NCI-H748 treated with DMSO at 0.1 percent for 48 hours (cell line): ENCODE measurements at regions not wholly inside any gene's neighbourhood (a gene's known extent, or its start where the extent isn't known, plus 50 kb on each side); places are given as distances from the start of the nearest gene placed in this dataset.
"Not testable (repeated sequence)": the region's sequence is repeated elsewhere in the genome, so short reads cannot be mapped to it uniquely, and the experiment has no call there.

ENCODE experiments used
- DNase-seq: peaks from one replicate; lab custom pipeline; 2025; lab: John Stamatoyannopoulos, UW

DNA sequence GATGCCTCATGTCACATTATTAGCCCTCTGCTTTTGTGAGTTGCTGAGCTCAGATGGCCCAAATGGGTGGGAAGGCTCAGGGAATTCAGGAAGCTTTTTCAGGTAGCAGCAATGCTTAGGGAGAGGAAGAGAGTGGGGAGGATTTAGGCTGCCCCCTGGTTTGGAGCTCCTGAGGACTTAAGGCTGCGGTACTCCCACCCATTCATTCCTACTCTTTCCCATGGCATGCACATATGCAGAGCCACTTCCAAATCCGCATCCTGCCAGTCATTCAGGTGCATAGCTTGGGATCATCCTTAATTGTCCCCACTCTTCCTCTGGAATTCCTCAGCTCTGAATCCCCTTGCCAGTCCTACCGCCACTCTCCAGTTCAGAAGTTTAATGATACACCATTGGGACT, 343.1 kb upstream of the FRG2C start:
- DNase-seq = no peak

DNA sequence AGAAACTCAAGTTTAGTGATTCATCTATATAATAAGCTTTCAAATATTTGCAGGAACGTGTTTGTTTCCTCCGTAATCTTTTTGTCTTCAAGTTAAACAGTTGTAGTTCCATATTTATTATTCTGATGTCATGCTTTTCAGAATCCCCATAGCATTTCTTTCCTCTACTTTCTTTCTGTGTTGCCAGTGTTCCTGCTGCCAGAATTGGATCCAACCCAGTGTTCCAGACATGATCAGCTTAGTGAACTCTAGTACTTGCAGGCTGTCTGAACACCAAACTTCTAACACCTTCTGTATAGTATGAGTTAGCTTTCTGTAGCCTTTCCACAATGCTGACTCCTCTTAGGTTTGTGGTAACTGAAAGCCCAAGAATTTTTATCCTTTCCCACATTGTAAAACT, 340.2 kb upstream of the FRG2C start:
- DNase-seq = not testable (repeated sequence)

DNA sequence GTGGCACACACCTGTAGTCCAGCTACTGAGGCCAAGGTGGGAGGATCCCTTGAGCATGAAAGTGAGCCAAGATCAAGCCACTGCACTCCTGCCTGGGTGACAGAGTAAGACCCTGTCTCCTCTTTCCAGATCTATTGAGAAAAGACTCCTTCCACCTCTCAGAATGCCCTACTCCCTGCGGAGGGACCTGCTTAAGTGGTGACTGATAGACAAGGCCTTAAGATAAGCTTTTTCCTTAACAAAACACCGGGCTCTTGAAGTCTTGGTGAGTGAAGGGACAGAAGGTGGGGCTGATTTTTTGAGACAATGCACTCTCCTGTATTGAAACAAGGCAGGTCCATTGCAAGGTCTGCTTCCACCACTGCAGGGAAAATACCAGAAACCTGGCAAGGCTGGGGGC, 338.4 kb upstream of the FRG2C start:
- no peak for DNase-seq

DNA sequence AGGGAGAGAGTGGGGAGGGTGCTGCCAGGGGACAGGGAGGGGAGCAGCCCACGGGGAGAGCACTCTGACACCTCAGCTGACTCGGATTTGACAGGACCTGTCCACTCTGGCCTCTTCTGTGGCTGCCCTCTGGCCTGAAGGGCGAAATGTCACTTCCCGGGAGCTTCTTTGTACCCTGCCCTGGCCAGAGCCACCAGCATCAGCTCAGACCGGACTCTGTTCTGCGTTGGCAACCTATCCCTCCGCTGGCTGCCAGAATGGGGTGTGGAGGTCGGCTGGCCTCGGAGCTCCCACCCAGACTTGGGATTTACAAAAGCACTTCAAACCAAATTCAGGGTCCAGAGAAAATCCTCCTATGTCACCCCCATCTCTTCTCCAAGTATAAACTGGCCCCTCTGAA, 336.7 kb upstream of the FRG2C start:
- no peak for DNase-seq

DNA sequence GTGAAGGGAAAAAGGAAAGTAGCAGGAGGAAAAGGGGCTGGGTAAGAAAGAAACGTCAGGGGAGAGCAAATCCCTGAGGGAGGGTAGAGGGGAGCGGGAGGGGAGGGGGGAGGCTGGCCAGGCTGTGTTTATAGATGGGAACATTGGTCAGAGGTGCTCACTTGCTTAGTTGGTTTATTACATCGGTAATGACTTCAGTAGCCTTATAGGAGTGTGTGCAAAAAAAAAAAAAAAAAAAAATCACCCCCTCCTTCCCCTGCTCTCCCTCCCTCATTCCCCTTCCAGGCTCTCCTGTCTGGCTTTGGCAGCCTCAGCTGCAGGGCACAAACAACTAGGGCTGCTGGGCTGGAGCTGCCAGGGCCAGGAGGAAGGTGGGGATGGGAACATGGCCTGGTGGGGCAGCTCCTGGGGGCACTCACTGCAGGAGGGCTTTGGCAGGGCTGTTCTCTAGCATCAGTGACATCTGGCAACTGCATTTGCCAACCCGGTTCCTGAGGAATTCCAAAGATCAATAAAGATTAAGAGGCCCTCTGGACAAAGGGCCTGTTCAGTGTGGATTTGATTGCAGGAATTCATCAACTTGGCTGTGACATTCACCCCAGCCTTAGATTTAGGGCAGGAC, 334.5 kb upstream of the FRG2C start:
- no peak for DNase-seq

DNA sequence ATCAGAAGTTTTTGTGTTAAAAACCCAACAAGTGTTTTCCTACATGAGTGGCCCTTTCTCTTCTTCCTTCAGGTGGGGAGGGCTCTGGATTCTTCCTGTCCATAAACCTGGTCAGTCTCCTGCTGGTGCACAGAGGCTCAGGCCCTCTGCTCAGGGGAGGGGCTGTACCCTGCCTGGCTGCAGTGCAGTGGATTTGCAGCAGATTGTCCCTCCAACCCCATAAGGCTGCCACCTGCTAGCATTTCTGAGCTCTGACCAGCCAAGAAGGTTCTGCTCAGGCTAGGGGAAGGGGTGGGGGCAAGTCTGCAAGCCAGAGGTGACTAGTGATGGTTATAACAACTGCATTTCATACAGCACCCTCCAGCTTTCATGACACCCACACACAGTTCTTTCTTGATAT, 333.7 kb upstream of the FRG2C start:
- DNase-seq = not testable (repeated sequence)

DNA sequence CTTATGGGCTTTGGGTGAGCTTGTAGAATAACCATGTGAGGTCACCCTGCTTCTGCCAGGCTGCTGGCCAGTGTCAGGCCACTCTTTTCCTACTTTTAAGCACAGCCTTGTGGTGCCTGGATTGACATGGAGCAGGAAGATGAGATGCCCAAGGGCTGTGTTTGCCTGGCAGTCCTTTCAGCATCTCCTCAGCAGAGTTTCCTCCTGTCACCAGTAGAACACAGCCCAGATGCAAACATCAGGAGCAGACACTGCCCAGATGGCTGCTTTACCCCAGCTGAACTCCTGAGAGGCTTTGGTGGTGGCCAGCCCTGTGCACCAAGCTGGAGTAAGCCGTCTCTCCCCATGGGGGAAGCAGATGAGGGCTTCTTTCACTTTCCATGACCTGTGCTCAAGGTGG, 332.0 kb upstream of the FRG2C start:
- not testable (repeated sequence) for DNase-seq

DNA sequence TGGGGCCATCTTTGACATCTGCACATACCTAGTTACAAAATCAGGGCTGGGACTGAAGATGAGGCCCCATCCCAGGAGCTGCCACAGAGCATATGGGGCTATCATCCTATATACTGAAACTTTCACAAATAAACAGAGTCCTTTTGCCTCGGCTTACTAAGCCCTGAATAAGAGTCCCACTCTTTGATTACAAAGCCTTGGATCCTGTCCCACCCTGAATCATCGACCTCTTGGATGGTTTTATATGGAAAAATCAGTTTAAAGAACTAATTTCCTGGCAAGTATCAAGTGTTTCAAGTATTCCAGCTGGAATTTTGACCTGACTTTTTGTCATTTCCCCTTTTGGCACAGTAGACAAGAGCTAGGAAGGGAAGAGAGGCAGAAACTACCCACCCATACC, 331.3 kb upstream of the FRG2C start:
- DNase-seq = no peak

DNA sequence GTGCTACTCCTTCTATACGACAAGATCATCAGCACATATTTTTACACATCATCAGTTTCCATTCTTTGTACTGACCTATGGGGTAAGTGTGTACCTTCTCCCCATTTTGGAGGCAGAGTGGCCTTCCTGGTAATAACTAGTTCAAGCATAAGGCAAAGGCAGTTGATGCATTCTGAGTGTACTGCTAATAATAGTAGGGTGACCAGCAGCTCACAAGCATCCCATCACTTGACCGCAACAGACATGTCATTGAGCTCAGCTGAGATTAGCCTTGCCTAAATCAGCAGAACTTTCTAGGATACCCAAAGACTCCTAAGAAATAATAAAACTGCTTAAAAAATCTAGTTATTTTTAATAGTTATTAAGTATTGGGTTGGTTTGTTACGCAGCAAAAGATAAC, 329.8 kb upstream of the FRG2C start:
- no peak for DNase-seq

DNA sequence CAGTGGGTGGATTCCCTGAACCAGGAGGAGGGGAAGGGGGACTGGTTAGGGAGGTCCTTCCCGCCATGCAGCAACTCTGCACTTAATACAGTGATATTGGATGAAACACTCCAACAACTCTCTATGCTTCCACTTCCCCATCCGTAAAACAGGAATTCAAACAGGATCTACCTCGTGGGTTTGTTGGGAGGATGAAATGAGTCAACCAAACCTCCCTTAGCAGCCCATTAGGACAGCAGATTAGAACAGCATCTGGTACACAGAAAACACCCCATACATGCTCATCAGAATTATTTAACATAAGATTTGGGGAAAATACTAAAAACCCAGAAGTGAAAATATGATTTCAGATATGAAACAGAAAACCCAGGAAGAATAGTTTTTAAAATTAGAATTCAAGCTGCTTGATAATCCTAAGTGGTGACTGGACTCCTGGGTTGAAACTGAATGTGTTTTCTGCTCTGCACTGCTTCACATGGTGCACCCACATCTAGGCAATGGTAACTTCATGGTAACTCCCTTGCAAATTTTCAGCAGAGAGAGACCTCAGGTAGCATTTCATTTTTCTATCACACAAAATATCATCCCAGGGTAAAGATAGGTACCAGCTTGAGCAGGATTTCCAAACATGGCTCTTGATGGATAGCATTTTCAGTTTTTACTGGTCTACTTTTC, 326.8 kb upstream of the FRG2C start:
- no peak for DNase-seq

DNA sequence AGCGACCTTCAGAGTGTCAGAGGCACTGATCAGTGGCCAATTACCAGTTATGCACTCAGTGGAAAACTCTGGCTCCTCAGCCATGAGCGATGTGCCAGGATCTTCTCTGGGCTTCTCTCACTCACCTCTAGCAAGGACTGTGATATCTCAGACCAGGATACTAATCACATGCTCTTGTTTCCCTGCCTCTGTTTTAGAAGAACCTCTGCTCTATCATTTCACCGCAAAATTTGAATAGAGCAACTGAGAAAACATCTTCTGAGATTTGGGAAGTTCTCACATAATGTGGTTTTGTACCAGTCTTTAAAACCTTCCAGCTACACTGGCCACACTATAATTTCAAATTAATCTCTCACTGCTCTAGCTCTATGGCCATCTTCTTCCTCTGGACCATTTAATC, 325.8 kb upstream of the FRG2C start:
- no peak for DNase-seq

DNA sequence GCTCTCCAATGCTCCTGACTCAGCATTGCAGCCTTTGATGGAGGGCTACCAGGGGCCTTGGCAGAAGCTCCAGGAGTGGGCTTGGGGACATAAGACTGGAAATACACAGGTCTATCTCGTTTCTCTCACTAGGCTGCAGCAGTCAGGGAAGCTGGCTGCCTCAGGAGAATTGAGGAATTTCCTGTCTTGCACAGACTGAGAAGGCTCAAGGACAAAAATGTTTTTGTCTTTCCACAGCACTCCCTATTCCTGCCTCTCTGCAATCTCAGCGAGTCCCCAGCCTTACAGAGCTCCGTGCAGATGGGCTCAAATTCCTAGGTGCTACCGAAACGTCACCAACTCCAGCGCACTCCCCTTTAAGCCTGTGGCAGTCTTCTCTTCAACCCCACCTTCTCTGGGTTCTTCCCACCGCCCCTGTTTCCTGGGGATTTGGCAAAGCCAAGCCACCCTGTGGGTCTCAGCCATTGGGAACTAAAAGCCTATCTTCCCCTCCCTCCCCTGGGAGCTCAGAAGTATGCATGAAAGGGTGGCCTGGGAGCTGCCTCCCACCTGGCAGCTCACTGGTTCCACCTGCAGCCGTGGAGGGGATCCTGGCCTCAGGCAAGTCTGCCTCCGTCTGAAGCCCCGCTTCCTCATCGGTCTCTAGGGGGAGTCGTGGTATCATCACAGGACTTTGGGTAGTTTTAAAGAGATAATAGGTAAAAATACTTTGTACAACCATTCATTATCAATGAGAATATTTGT, 322.6 kb upstream of the FRG2C start:
- DNase-seq = no peak

DNA sequence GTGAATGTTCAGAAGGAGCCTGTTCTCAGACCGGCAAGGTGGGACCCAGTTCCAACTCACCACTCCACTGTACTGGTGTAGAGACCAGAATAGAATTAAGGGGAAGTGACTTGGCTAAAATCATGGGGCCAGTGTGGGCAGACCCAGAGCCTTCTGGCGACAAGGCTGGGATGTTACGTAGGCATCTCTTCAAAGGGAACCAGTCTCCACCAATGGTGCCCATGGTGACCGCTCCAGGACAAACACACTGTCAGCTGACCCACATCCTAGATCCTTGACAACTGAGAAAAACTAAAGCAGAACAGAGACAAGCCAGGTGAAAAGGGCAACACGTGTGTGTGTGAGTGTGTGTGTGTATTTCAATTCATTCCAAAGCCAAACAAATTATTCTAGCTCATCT, 321.7 kb upstream of the FRG2C start:
- no peak for DNase-seq

DNA sequence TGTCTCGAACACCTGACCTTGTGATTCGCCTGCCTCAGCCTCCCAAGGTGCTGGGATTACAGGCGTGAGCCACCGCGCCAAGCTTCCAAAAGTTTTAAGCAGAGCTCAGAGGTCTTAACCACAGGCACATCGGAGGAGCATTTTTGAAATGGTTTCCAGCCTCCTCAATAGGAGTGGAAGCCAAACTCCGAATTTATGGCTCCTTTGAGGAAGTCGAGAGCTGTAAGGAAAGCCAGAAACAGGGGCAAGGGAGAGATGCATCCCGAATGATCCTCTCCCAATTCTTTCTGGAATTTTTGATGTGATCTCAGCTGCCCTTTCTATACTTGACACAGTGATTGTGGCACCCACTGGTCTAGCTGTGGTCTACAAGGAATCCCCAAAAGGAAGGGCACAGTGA, 313.6 kb upstream of the FRG2C start:
- DNase-seq = not testable (repeated sequence)

DNA sequence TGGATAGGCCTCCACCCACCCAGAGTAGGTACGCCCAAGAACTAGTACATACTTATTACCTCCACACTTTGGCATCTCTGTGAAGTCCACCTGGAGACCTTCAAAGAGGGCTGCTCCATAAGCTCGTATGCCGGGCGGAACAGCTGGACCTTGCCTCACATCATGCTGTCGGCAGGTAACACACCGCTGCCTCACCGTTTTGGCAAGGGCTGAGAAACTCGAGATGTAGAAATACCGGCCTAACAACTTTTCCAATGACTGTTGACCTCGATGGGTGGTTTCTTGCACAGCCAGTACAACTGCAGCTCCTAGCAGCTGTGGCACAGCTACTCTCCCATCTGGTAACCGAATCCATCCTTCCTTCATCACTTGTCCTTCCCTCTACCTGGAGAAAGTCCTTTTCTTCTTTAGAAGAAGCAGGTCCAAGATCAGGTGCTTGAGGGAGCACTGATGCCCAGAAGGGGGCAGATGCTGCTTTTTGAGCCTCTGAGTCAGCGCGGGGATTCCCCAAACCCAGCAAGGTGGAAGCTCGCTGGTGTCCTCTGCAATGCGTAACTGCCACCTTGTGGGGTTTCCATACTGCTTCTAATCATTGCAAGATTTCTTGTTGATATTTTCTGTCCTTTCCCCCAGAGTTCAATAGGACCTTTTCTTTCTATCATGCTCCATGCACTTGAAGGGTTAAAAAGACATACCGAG, 301.9 kb upstream of the FRG2C start:
- peak; percentile 34 for DNase-seq

DNA sequence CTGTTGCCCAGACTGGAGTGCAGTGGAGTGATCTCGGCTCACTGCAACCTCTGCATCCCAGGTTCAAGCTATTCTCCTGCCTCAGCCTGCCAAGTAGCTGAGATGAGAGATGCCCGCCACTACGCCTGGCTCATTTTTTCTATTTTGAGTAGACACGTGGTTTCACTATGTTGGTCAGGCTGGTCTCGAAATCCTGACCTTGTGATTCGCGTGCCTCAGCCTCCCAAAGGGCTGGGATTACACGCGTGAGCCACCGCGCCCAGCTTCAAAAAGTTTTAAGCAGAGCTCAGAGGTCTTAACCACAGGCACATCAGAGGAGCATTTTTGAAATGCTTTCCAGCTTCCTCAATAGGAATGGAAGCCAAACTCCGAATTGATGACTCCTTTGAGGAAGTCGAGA, 291.2 kb upstream of the FRG2C start:
- not testable (repeated sequence) for DNase-seq

DNA sequence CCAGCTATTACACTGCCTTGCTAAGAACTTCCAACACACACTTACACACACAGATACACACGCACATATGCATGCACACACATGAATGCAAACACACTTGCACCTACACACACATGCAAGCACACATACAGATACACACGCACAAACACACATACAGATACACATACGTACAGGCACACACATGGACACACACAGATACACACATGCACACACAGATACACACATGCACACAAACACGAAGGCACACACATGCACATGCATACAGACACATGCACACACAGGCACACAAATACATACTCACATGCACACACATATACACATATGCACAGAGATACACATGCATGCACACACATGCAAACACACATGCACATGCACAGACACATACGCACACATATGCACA, 284.3 kb upstream of the FRG2C start:
- DNase-seq = not testable (repeated sequence)

DNA sequence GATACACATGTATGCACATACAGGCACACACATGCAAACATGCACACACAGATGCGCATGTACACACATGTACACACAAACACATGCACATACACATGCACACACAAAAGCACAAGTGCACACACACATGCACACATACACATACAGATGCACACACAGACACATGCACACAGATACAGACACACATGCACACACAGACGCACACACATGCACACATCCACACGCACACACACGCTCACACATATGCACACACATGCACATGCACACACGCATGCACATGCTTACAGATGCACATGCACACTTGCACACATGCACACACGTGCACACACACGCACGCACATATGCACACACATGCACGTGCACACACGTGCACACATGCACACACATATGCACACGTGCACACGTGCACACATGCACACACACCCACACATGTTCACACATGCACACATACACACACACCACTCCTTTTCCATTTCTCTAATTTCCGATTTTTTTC, 283.8 kb upstream of the FRG2C start:
- DNase-seq = no peak

DNA sequence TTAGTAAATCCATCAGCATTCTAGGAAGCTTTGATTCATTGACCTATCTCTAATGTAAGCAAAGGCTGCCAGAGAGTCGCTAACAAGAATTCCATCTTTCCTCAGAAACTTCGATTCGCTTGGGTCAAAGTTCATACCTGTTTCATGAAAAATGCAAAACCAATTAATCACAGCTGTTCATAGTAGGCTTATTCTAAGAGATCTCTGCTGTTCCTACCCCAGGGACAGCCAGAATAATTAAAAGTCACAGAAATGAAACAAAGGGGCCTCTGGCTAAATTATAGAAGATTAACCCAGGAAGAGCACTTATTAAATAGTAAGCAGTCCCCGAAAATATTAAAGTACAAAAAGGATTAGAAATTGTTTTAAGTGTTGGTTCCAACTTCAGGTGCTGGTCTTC, 280.1 kb upstream of the FRG2C start:
- not testable (repeated sequence) for DNase-seq

DNA sequence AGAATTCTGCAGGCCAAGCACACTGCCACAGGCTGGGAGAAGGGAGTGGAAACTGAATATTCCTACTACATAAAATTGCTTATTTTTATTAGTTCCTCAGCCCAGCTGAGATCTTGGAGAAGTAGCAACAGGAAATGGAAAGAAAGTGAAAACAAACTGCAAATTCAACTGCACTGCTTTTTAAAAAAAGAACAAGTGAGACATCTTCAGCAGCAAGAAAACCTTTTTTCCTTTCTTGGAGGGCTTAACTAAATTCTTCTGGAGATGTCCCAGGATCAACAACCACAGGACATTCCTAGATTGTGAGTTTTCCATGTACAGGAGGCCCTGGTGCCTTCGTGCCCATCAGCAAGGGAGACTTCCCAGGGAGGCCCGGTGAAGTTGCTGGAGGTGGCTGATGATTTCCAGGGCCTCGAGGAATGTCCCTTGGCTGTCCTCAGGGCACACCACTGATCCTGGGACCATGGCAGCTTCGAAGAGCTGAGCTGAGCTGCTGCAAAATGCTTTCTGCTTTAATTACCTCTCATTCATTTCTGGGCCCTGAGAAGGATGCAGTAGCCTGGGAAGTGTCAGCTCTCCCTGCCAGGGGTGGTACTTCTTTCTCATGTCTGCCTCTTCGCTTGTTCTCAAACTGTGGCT, 275.5 kb upstream of the FRG2C start:
- not testable (repeated sequence) for DNase-seq

DNA sequence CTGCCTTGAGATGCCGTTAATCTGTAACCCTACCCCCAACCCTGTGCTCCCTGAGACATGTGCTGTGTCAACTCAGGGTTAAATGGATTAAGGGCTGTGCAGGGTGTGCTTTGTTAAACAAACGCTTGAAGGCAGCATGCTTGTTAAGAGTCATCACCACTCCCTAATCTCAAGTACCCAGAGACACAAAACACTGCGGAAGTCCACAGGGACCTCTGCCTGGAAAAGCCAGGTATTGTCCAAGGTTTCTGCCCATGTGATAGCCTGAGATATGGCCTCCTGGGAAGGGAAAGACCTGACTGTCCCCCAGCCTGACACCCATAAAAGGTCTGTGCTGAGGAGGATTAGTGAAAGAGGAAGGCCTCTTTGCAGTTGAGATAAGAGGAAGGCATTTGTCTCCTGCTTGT, 270.8 kb upstream of the FRG2C start:
- not testable (repeated sequence) for DNase-seq

DNA sequence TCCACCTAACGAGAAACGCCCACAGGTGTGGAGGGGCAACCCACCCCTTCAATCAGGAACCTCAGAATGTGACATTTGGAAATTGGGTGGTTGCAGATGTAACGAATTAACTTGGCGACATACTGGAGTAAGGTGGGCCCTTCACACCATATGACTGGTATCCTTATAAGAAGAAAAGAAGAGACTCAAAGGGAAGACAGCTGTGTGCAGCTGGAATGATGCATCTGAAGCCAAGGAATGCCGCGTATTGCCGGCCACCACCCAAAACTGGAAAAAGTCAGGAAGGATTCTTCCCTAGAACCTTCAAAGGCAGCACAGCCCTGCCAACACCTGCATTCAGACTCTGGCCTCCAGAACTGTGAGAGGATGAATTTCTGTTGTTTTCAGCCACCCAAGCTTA, 270.0 kb upstream of the FRG2C start:
- not testable (repeated sequence) for DNase-seq
